SIG-M5 treated with dmso at 0.1 percent for 504 hours (cell line): ENCODE measurements at regions not wholly inside any gene's neighbourhood (a gene's known extent, or its start where the extent isn't known, plus 50 kb on each side); places are given as distances from the start of the nearest gene placed in this dataset.
"Not testable (repeated sequence)": the region's sequence is repeated elsewhere in the genome, so short reads cannot be mapped to it uniquely, and the experiment has no call there.

ENCODE experiments used
- DNase-seq: peaks from one replicate; lab custom pipeline; 2025; ENCODE audit not compliant: unreplicated experiment; lab: John Stamatoyannopoulos, UW

GRCh38 chr1:53399370-53400133, 59.6 kb upstream of the DMRTB1 start:
- DNase-seq, result not testable (repeated sequence)

GRCh38 chr1:53400761-53401674, 58.2 kb upstream of the DMRTB1 start:
- DNase-seq, result no peak

GRCh38 chr1:53401813-53402745, 57.1 kb upstream of the DMRTB1 start:
- DNase-seq, result no peak

GRCh38 chr1:53402891-53403655, 56.1 kb upstream of the DMRTB1 start:
- no peak for DNase-seq

- DNase-seq, result no peak
Observed at GRCh38 chr1:53405737-53406136, 53.5 kb upstream of the DMRTB1 start.

GRCh38 chr1:53406551-53407235, 52.5 kb upstream of the DMRTB1 start:
- no peak for DNase-seq

- DNase-seq, result no peak
Observed at GRCh38 chr1:53408013-53408754, 51.0 kb upstream of the DMRTB1 start.

GRCh38 chr1:53408755-53409129, 50.5 kb upstream of the DMRTB1 start:
- DNase-seq, result no peak

GRCh38 chr1:53409233-53409632, 50.0 kb upstream of the DMRTB1 start:
- no peak for DNase-seq
